ENCODE measurements at regions not wholly inside any gene's neighbourhood (a gene's known extent, or its start where the extent isn't known, plus 50 kb on each side); places are given as distances from the start of the nearest gene placed in this dataset.

GRCh38 chr7:130923930-130924329 is 189.9 kb upstream of the KLF14 start:
- no peak for DNase-seq (ENCODE audit: low spot score)
- no peak for ATAC-seq (ENCODE audit: low FRiP score)
- TF ChIP-seq CTCF (IDR thresholded peaks at IDR 0.05): no peak

DNA sequence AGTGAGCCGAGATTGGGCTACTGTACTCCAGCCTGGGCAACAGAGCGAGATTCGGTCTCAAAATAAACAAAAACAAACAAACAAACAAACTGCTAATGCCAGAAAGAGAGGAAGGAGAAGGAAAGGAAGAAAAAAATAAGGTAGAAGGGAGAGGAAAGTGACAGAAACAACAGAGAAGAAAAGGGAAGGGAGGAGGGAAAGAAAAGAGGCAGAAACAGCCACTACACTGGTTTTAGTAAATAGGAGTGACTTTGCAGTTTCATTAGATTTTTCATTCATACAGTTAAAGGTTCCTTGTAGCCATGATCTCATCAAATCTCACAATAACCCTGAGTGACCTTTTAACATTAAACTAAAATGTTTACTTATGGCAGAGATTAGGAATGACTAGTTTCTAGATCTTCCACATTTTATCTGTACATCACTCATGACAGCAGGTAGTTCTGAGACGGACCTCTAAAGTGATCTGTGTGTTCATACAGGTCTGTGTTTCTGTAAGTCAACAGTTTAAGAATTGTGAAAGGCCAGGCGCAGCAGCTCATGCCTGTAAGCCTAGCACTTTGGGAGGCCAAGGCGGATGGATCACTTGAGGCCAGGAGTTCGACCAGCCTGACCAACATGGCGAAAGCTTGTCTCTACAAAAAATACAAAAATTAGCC is 191.3 kb upstream of the KLF14 start:
- no peak for DNase-seq (ENCODE audit: low spot score)
- ATAC-seq (ENCODE audit: low FRiP score): no peak
- no peak for TF ChIP-seq CTCF (IDR thresholded peaks at IDR 0.05)

DNA sequence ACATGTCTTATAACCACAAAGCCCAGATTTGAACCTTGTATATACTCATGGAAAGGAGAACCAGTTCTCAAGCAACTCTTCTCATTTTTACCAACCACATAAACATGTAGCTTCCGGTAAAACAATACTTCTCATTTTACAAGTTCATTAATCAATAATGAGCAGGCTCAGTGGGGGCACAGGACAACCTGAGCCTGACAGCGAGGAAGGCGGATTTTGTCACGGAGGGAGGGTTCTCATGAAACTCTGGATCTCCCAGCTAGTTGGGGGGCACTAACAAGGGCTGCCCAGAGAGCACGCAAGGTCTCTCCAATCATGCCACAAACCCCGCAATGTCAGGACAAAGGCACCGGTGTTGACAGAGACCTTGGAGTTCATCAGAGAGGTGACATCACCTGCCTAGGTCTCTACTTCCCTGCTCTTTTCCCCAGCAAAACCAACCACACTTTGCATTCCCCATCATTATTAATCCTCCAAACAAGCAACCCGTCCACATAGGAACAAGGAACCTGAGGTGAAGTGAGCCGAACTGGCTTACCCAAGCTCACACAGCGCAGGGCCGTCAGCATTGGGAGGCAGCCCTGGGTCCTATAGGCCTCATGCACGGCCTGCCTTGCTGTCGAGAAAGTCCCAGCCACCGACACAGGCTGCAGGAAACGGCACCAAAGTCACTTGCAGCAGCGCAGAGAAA is 192.1 kb upstream of the KLF14 start:
- ATAC-seq (ENCODE audit: low FRiP score) (no peak), DNase-seq (ENCODE audit: low spot score) (no peak)
- no peak for TF ChIP-seq CTCF (IDR thresholded peaks at IDR 0.05)

- TF ChIP-seq CTCF (IDR thresholded peaks at IDR 0.05): no peak
- DNase-seq (ENCODE audit: low spot score) (no peak), ATAC-seq (ENCODE audit: low FRiP score) (no peak)
These were observed 193.1 kb upstream of the KLF14 start for GRCh38 chr7:130927062-130927461.

DNA sequence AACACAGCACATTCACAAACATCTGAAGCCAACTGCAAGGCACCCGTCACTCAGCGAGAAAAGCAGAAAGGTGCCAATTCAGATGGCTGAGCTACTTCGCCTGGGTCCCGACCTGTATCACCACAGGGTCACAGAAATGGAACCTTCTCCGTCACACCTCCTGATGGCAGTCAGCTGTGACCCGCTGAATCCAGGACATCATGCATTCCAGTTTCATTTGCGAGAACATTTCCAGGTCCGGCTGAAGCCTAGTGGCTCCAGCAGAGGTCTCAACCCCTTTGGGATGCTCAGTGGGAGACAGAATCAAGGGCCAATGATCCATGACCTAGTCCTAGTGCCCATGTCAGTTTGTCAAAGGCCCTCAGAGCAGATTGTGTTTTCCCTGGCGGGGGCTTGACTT is 193.6 kb upstream of the KLF14 start:
- no peak for TF ChIP-seq CTCF (IDR thresholded peaks at IDR 0.05)
- ATAC-seq (ENCODE audit: low FRiP score): no peak
- DNase-seq (ENCODE audit: low spot score): no peak

GRCh38 chr7:130929896-130930659 is 196.1 kb upstream of the KLF14 start:
- TF ChIP-seq CTCF (IDR thresholded peaks at IDR 0.05): no peak
- peak; percentile 53 for ATAC-seq (ENCODE audit: low FRiP score)
- no peak for DNase-seq (ENCODE audit: low spot score)

All from omental fat pad (tissue), 3 donors.